ENCODE measurements at regions not wholly inside any gene's neighbourhood (a gene's known extent, or its start where the extent isn't known, plus 50 kb on each side); places are given as distances from the start of the nearest gene placed in this dataset.

DNA sequence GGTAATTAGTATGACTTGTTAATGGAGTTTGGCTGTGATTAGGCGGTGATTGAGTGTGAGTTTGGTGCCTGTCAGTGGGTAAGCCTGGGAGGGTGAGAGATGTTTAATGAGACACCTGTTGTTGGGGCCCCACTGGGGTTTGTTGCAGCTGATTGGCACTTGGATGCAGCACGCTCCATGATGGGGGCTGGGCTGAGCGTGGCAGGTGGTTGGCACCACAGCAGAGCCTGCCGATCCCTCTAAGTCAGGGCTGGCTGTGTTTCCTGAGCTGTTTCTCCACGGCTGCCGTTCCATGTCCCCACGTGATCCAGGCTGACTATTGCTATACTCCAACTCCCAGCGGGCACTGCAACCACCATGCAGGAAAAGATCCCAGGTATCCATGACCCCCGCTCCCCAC is 93.5 kb upstream of the ARRDC4 start:
- no peaks in the 10 kb centered on the region for H3K27me3 Mint-ChIP-seq (ENCODE audit: insufficient read depth)

GRCh38 chr15:97867870-97868269 is 92.6 kb upstream of the ARRDC4 start:
- Mint-ChIP-seq H3K9me3 (no peaks in the 10 kb centered on the region), H3K27me3 (ENCODE audit: insufficient read depth) (no peaks in the 10 kb centered on the region), H3K4me1 (ENCODE audit: low read depth) (no peaks in the 10 kb centered on the region), H3K36me3 (ENCODE audit: low read depth) (no peaks in the 10 kb centered on the region), H3K4me3 (no peak overlapping the region), H3K27ac (no peak overlapping the region)
- DNase-seq (ENCODE audit: low spot score) = no peak
- intact Hi-C loops (cut with micrococcal nuclease) = no loop called here

More for the DNA sequence above, 93.5 kb upstream of the ARRDC4 start:
- Mint-ChIP-seq H3K4me1 (ENCODE audit: low read depth) (no peaks in the 10 kb centered on the region), H3K27ac (no peak overlapping the region), H3K4me3 (no peak overlapping the region), H3K9me3 (no peaks in the 10 kb centered on the region), H3K36me3 (ENCODE audit: low read depth) (no peaks in the 10 kb centered on the region)
- intact Hi-C loops (cut with micrococcal nuclease) = no loop called here
- DNase-seq (ENCODE audit: low spot score) = no peak

- no peak for DNase-seq (ENCODE audit: low spot score)
Observed at GRCh38 chr15:97868981-97869380, 91.5 kb upstream of the ARRDC4 start.

DNA sequence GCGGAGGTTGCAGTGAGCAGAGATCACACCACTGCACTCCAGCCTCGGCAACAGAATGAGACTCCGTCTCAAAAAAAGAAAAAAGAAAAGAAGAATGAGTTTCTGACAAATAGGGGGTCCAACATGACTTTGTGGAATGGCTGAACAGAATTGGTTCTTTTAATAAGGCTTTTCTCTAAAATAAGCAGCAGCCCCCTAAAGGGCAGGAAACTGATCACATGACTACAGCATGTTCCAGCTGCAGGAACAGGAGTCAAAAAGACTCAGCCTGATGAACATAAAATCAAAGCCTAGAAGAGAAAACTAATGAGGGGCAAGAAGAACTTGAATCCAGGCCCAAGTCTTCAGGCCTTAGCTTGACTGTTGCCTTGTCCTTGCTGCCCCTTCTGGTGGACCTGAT is 89.7 kb upstream of the ARRDC4 start:
- Mint-ChIP-seq H3K27me3 (ENCODE audit: insufficient read depth) (no peaks in the 10 kb centered on the region), H3K4me3 (no peak overlapping the region), H3K36me3 (ENCODE audit: low read depth) (no peaks in the 10 kb centered on the region), H3K27ac (no peak overlapping the region), H3K4me1 (ENCODE audit: low read depth) (no peaks in the 10 kb centered on the region), H3K9me3 (no peaks in the 10 kb centered on the region)
- no peak for DNase-seq (ENCODE audit: low spot score)
- intact Hi-C loops (cut with micrococcal nuclease) = no loop called here

More at GRCh38 chr15:97868981-97869380, 91.5 kb upstream of the ARRDC4 start:
- no peak overlapping the region for H3K4me3 Mint-ChIP-seq
- H3K27ac Mint-ChIP-seq = no peak overlapping the region
- intact Hi-C loops (cut with micrococcal nuclease) = no loop called here
- no peaks in the 10 kb centered on the region for H3K4me1 Mint-ChIP-seq (ENCODE audit: low read depth)
- no peaks in the 10 kb centered on the region for H3K27me3 Mint-ChIP-seq (ENCODE audit: insufficient read depth)
- no peaks in the 10 kb centered on the region for H3K9me3 Mint-ChIP-seq
- no peaks in the 10 kb centered on the region for H3K36me3 Mint-ChIP-seq (ENCODE audit: low read depth)

- Mint-ChIP-seq H3K27ac (no peak overlapping the region), H3K4me1 (ENCODE audit: low read depth) (no peaks in the 10 kb centered on the region), H3K36me3 (ENCODE audit: low read depth) (no peaks in the 10 kb centered on the region), H3K4me3 (no peak overlapping the region), H3K9me3 (no peaks in the 10 kb centered on the region), H3K27me3 (ENCODE audit: insufficient read depth) (no peaks in the 10 kb centered on the region)
- intact Hi-C loops (cut with micrococcal nuclease) = no loop called here
- DNase-seq (ENCODE audit: low spot score) = no peak
Observed at GRCh38 chr15:97874139-97874538, 86.4 kb upstream of the ARRDC4 start.

- no peaks in the 10 kb centered on the region for H3K4me1 Mint-ChIP-seq (ENCODE audit: low read depth)
- H3K9me3 Mint-ChIP-seq = no peaks in the 10 kb centered on the region
- no peaks in the 10 kb centered on the region for H3K27me3 Mint-ChIP-seq (ENCODE audit: insufficient read depth)
- intact Hi-C loops (cut with micrococcal nuclease) = no loop called here
- no peak for DNase-seq (ENCODE audit: low spot score)
- no peak overlapping the region for H3K27ac Mint-ChIP-seq
- no peak overlapping the region for H3K4me3 Mint-ChIP-seq
- H3K36me3 Mint-ChIP-seq (ENCODE audit: low read depth) = no peaks in the 10 kb centered on the region
Observed at GRCh38 chr15:97875025-97875512, 85.4 kb upstream of the ARRDC4 start.

GRCh38 chr15:97875513-97876280 is 84.8 kb upstream of the ARRDC4 start:
- no peak for DNase-seq (ENCODE audit: low spot score)
- Mint-ChIP-seq H3K9me3 (no peaks in the 10 kb centered on the region), H3K36me3 (ENCODE audit: low read depth) (no peaks in the 10 kb centered on the region), H3K4me3 (no peak overlapping the region), H3K27me3 (ENCODE audit: insufficient read depth) (no peaks in the 10 kb centered on the region), H3K4me1 (ENCODE audit: low read depth) (no peaks in the 10 kb centered on the region), H3K27ac (no peak overlapping the region)
- intact Hi-C loops (cut with micrococcal nuclease) = no loop called here

DNA sequence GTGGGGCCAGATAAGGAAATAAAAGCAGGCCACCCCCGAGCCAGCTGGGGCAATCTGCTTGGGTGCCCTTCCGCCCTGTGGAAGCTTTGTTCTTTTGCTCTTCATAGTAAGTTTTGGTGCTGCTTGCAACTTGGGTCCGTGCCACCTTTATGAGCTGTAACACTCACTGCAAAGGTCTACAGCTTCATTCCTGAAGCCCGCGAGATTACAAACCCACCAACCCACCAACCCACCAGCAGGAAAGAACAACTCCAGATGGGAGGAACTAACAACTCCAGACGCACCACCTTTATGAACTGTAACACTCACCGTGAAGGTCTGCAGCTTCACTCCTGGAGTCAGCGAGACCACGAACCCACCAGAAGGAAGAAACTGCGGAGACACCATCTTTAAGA is 84.2 kb upstream of the ARRDC4 start:
- no peaks in the 10 kb centered on the region for H3K27me3 Mint-ChIP-seq (ENCODE audit: insufficient read depth)
- H3K27ac Mint-ChIP-seq = no peak overlapping the region
- H3K4me1 Mint-ChIP-seq (ENCODE audit: low read depth) = no peaks in the 10 kb centered on the region
- DNase-seq (ENCODE audit: low spot score) = no peak
- no peaks in the 10 kb centered on the region for H3K9me3 Mint-ChIP-seq
- H3K36me3 Mint-ChIP-seq (ENCODE audit: low read depth) = no peaks in the 10 kb centered on the region
- no peak overlapping the region for H3K4me3 Mint-ChIP-seq
- intact Hi-C loops (cut with micrococcal nuclease) = no loop called here

GRCh38 chr15:97881346-97881965 is 79.0 kb upstream of the ARRDC4 start:
- Mint-ChIP-seq H3K27ac (no peak overlapping the region), H3K27me3 (ENCODE audit: insufficient read depth) (no peaks in the 10 kb centered on the region), H3K9me3 (no peaks in the 10 kb centered on the region), H3K36me3 (ENCODE audit: low read depth) (no peaks in the 10 kb centered on the region), H3K4me1 (ENCODE audit: low read depth) (no peaks in the 10 kb centered on the region), H3K4me3 (no peak overlapping the region)
- no peak for DNase-seq (ENCODE audit: low spot score)
- intact Hi-C loops (cut with micrococcal nuclease) = no loop called here

GRCh38 chr15:97884513-97885131 is 75.9 kb upstream of the ARRDC4 start:
- no peaks in the 10 kb centered on the region for H3K4me1 Mint-ChIP-seq (ENCODE audit: low read depth)
- DNase-seq (ENCODE audit: low spot score) = no peak
- no peaks in the 10 kb centered on the region for H3K27me3 Mint-ChIP-seq (ENCODE audit: insufficient read depth)
- no peaks in the 10 kb centered on the region for H3K9me3 Mint-ChIP-seq
- intact Hi-C loops (cut with micrococcal nuclease) = no loop called here
- no peak overlapping the region for H3K4me3 Mint-ChIP-seq
- no peak overlapping the region for H3K27ac Mint-ChIP-seq
- H3K36me3 Mint-ChIP-seq (ENCODE audit: low read depth) = no peaks in the 10 kb centered on the region

- intact Hi-C loops (cut with micrococcal nuclease) = no loop called here
- no peak overlapping the region for H3K4me3 Mint-ChIP-seq
- H3K27ac Mint-ChIP-seq = no peak overlapping the region
Observed at GRCh38 chr15:97890307-97890706, 70.2 kb upstream of the ARRDC4 start.

DNA sequence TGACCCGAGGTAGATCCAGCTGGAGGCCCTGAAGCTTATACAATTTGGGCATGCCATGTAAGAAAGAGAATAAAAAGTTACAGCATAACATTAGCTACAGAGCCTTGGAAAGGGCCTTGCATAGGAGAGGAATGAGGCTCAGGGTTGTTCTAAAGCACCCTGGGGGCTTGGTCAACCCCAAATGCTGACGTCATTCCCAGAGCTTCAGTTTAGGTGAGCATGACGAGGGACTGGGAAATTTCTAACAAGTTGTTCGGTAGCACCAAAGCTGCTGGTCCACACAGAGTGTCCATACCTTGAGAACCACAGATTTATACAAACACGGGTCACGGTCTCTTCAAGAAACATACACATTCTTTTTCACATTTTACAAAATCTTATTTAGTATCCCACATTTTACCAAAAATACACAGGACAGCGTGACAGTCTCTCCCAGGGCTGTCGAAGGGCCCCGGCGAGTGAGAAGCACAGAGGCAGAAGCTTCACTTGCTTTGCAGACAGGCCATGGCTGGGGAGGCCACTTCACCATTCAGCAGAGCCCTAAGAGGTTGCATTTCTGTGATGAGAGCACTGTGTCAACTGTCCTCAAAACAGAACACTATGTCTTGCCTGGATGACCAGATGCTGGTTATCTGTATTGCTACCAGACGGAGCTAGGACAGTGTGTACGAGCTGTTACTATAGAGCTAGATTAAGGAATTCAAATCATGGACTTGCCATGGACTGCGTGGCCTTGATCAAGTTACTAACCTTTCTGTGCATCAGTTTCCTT is 68.2 kb upstream of the ARRDC4 start:
- H3K4me3 Mint-ChIP-seq = no peak overlapping the region
- intact Hi-C loops (cut with micrococcal nuclease) = no loop called here

More at GRCh38 chr15:97890307-97890706, 70.2 kb upstream of the ARRDC4 start:
- Mint-ChIP-seq H3K4me1 (ENCODE audit: low read depth) (no peaks in the 10 kb centered on the region), H3K27me3 (ENCODE audit: insufficient read depth) (no peaks in the 10 kb centered on the region), H3K36me3 (ENCODE audit: low read depth) (no peaks in the 10 kb centered on the region), H3K9me3 (no peaks in the 10 kb centered on the region)
- no peak for DNase-seq (ENCODE audit: low spot score)

GRCh38 chr15:97893967-97894366 is 66.5 kb upstream of the ARRDC4 start:
- Mint-ChIP-seq H3K4me1 (ENCODE audit: low read depth) (no peaks in the 10 kb centered on the region), H3K9me3 (no peaks in the 10 kb centered on the region), H3K27me3 (ENCODE audit: insufficient read depth) (no peaks in the 10 kb centered on the region), H3K36me3 (ENCODE audit: low read depth) (no peaks in the 10 kb centered on the region), H3K4me3 (no peak overlapping the region), H3K27ac (no peak overlapping the region)
- intact Hi-C loops (cut with micrococcal nuclease) = no loop called here
- DNase-seq (ENCODE audit: low spot score) = no peak

More for the DNA sequence above, 68.2 kb upstream of the ARRDC4 start:
- H3K9me3 Mint-ChIP-seq = no peaks in the 10 kb centered on the region
- no peaks in the 10 kb centered on the region for H3K27me3 Mint-ChIP-seq (ENCODE audit: insufficient read depth)
- H3K27ac Mint-ChIP-seq = no peak overlapping the region
- H3K36me3 Mint-ChIP-seq (ENCODE audit: low read depth) = no peaks in the 10 kb centered on the region
- no peak for DNase-seq (ENCODE audit: low spot score)
- no peaks in the 10 kb centered on the region for H3K4me1 Mint-ChIP-seq (ENCODE audit: low read depth)
